ENCODE measurements at regions not wholly inside any gene's neighbourhood (a gene's known extent, or its start where the extent isn't known, plus 50 kb on each side); places are given as distances from the start of the nearest gene placed in this dataset.

DNA sequence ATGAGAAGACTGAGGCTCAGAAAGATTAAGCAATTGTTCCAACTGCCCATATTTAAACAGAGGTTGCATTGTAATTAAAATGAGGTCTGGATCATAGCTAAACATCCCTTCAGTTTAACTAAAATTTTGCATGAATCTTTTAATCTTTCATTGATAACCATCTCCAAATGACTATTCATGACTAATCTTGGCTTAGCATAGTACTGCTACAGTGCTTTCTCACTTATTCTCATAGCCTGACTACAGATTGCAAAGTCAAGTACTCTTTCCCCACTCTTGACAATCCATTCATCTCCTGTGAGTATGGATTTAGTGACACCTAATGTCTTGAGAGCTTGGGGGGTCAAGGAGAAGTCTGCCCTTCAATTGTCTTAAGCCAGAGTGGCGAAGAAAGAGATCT is 258.4 kb downstream of the RFC3 start:
- Histone ChIP-seq H3K4me3 (ENCODE audit: low read depth in 1 of 3, low read length in 3 of 3) (no peak overlapping the region), H3K4me1 (ENCODE audit: control insufficient read depth in 4 of 4, insufficient read depth in 4 of 4, low read length in 3 of 4) (peaks cover 0 to 3% (median 0%) of the 10 kb centered on the region in 4 donors), H3K36me3 (ENCODE audit: control insufficient read depth in 4 of 4, insufficient read depth in 3 of 4, low read depth in 1 of 4, low read length in 3 of 4) (no peaks in the 10 kb centered on the region), H3K9me3 (ENCODE audit: control insufficient read depth in 4 of 4, low read length in 3 of 4) (no peaks in the 10 kb centered on the region), H3K27me3 (ENCODE audit: control insufficient read depth in 4 of 4, insufficient read depth in 4 of 4, low read length in 3 of 4) (no peaks in the 10 kb centered on the region), H3K9ac (ENCODE audit: low read depth in 1 of 2, low read length in 2 of 2) (no peak overlapping the region), H3K27ac (ENCODE audit: low read depth in 1 of 2, low read length in 2 of 2) (no peak overlapping the region)
- WGBS, result 95% methylated on average over 1 of the region's 1 CpG
- TF ChIP-seq NR2F2 (IDR thresholded peaks at IDR 0.05), result no peak
- TF ChIP-seq HNF4A (conservative IDR thresholded peaks at IDR 0.05), result no peak
- no peak for TF ChIP-seq FOXA1 (IDR thresholded peaks at IDR 0.05)
- TF ChIP-seq RAD21 (IDR thresholded peaks at IDR 0.05), result no peak
- TF ChIP-seq, protein P1, sequence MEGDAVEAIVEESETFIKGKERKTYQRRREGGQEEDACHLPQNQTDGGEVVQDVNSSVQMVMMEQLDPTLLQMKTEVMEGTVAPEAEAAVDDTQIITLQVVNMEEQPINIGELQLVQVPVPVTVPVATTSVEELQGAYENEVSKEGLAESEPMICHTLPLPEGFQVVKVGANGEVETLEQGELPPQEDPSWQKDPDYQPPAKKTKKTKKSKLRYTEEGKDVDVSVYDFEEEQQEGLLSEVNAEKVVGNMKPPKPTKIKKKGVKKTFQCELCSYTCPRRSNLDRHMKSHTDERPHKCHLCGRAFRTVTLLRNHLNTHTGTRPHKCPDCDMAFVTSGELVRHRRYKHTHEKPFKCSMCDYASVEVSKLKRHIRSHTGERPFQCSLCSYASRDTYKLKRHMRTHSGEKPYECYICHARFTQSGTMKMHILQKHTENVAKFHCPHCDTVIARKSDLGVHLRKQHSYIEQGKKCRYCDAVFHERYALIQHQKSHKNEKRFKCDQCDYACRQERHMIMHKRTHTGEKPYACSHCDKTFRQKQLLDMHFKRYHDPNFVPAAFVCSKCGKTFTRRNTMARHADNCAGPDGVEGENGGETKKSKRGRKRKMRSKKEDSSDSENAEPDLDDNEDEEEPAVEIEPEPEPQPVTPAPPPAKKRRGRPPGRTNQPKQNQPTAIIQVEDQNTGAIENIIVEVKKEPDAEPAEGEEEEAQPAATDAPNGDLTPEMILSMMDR (IDR thresholded peaks at IDR 0.05; ENCODE audit: low read depth, low read length, missing input control), result no peak
- TF ChIP-seq, protein P2, sequence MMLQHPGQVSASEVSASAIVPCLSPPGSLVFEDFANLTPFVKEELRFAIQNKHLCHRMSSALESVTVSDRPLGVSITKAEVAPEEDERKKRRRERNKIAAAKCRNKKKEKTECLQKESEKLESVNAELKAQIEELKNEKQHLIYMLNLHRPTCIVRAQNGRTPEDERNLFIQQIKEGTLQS (IDR thresholded peaks at IDR 0.05), result no peak
- no peak for TF ChIP-seq HNF4G (IDR thresholded peaks at IDR 0.05)
- TF ChIP-seq ZBTB33 (IDR thresholded peaks at IDR 0.05), result no peak
- no peak for TF ChIP-seq MAX (IDR thresholded peaks at IDR 0.05)
- TF ChIP-seq EGR1 (IDR thresholded peaks at IDR 0.05; ENCODE audit: low read depth in 2 of 2), result no peak
- no peak for TF ChIP-seq GABPA (IDR thresholded peaks at IDR 0.05 in 1 of 2, conservative IDR thresholded peaks at IDR 0.05 in 1 of 2)
- no peak for TF ChIP-seq RXRA (IDR thresholded peaks at IDR 0.05)
- TF ChIP-seq YY1 (IDR thresholded peaks at IDR 0.05), result no peak
- no peak for TF ChIP-seq JUND (IDR thresholded peaks at IDR 0.05)
- TF ChIP-seq TAF1 (conservative IDR thresholded peaks at IDR 0.05), result no peak
- TF ChIP-seq, protein P3, sequence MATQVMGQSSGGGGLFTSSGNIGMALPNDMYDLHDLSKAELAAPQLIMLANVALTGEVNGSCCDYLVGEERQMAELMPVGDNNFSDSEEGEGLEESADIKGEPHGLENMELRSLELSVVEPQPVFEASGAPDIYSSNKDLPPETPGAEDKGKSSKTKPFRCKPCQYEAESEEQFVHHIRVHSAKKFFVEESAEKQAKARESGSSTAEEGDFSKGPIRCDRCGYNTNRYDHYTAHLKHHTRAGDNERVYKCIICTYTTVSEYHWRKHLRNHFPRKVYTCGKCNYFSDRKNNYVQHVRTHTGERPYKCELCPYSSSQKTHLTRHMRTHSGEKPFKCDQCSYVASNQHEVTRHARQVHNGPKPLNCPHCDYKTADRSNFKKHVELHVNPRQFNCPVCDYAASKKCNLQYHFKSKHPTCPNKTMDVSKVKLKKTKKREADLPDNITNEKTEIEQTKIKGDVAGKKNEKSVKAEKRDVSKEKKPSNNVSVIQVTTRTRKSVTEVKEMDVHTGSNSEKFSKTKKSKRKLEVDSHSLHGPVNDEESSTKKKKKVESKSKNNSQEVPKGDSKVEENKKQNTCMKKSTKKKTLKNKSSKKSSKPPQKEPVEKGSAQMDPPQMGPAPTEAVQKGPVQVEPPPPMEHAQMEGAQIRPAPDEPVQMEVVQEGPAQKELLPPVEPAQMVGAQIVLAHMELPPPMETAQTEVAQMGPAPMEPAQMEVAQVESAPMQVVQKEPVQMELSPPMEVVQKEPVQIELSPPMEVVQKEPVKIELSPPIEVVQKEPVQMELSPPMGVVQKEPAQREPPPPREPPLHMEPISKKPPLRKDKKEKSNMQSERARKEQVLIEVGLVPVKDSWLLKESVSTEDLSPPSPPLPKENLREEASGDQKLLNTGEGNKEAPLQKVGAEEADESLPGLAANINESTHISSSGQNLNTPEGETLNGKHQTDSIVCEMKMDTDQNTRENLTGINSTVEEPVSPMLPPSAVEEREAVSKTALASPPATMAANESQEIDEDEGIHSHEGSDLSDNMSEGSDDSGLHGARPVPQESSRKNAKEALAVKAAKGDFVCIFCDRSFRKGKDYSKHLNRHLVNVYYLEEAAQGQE (IDR thresholded peaks at IDR 0.05), result no peak
- no peak for DNase-seq (ENCODE audit: low spot score)

All from liver (tissue), 8 donors.